Activated CD4-positive, alpha-beta memory T cell treated with anti-CD3 and anti-CD28 coated beads, Interleukin-2, amount 10 ng/mL, durations not matched to agents 7 days and 5 days (primary cell): ENCODE measurements at regions not wholly inside any gene's neighbourhood (a gene's known extent, or its start where the extent isn't known, plus 50 kb on each side); places are given as distances from the start of the nearest gene placed in this dataset.
"Not testable (repeated sequence)": the region's sequence is repeated elsewhere in the genome, so short reads cannot be mapped to it uniquely, and the experiment has no call there.

Experiments
- CTCF ChIA-PET: fragments of 350-600 bp; sonication (Branson Sonifier 250); formaldehyde crosslinking; loops from one replicate; lab custom pipeline; 2021; ENCODE audit warnings: antibody characterized with exemption, inconsistent platforms; lab: Charles Lee
- POLR2A ChIA-PET: fragments of 350-600 bp; sonication (Branson Sonifier 250); formaldehyde crosslinking; loops from one replicate; lab custom pipeline; 2021; ENCODE audit warnings: antibody characterized with exemption; lab: Charles Lee
- DNase-seq: peaks from one replicate; pipeline ENCODE4 v3.0.0-alpha.2; 2020
- H3K27ac Mint-ChIP-seq: one replicate; pipeline ENCODE4 v1.8.0; 2021; ENCODE audit warnings: mild to moderate bottlenecking, mixed read lengths
- H3K27me3 Mint-ChIP-seq: one replicate; pipeline ENCODE4 v1.8.0; 2021; ENCODE audit warnings: mixed read lengths
- H3K36me3 Mint-ChIP-seq: one replicate; pipeline ENCODE4 v1.8.0; 2021; ENCODE audit warnings: low read depth, mixed read lengths
- H3K4me1 Mint-ChIP-seq: one replicate; pipeline ENCODE4 v1.8.0; 2021; ENCODE audit warnings: mixed read lengths
- H3K4me3 Mint-ChIP-seq: one replicate; pipeline ENCODE4 v1.8.0; 2021; ENCODE audit warnings: mild to moderate bottlenecking, mixed read lengths
- H3K9me3 Mint-ChIP-seq: one replicate; pipeline ENCODE4 v1.8.0; 2021; ENCODE audit warnings: mixed read lengths

DNA sequence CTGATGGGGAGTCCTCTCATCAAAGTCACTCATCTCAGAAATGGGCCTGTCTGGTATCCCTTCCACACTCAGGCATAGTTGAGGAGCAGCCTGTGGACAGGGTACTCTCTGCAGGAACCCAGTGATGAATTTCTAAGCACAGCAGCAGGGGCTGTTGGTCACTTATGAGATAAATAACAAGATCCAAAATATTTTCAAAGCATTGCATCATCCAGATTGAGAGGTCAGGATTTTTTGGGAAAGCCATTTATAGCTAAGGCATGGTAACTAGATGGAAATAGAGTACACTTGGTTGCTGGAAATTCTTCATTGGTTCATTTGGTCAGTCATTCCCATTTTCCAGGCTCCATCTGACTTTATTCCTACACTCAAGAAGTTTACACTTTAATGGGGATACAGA is 246.8 kb upstream of the RAI14 start:
- no peak overlapping the region for H3K27ac Mint-ChIP-seq
- no peaks in the 10 kb centered on the region for H3K9me3 Mint-ChIP-seq

GRCh38 chr5:34410411-34411139 is 245.6 kb upstream of the RAI14 start:
- no peaks in the 10 kb centered on the region for H3K9me3 Mint-ChIP-seq
- CTCF ChIA-PET: interaction anchor here (0.7 kb wide), 1 partner anchor 12 kb away, joined by 3 read pairs; no protein-coding TSS in a partner anchor
- no peak for DNase-seq
- POLR2A ChIA-PET: no interaction called here
- no peak overlapping the region for H3K27ac Mint-ChIP-seq
- H3K27me3 Mint-ChIP-seq: peaks cover 5% of the 10 kb centered on the region
- H3K36me3 Mint-ChIP-seq: no peaks in the 10 kb centered on the region
- no peaks in the 10 kb centered on the region for H3K4me1 Mint-ChIP-seq
- no peak overlapping the region for H3K4me3 Mint-ChIP-seq

More for the DNA sequence above, 246.8 kb upstream of the RAI14 start:
- H3K27me3 Mint-ChIP-seq: peaks cover 5% of the 10 kb centered on the region
- no peak overlapping the region for H3K4me3 Mint-ChIP-seq
- H3K4me1 Mint-ChIP-seq: no peaks in the 10 kb centered on the region
- no peak for DNase-seq
- POLR2A ChIA-PET: no interaction called here
- CTCF ChIA-PET: no interaction called here
- H3K36me3 Mint-ChIP-seq: no peaks in the 10 kb centered on the region

- CTCF ChIA-PET: interaction anchor here (0.7 kb wide), 1 partner anchor 11 kb away, joined by 3 read pairs; no protein-coding TSS in a partner anchor
- no peak for DNase-seq
- no peak overlapping the region for H3K27ac Mint-ChIP-seq
- no peaks in the 10 kb centered on the region for H3K36me3 Mint-ChIP-seq
- no peak overlapping the region for H3K4me3 Mint-ChIP-seq
- H3K4me1 Mint-ChIP-seq: no peaks in the 10 kb centered on the region
- peaks cover 5% of the 10 kb centered on the region for H3K27me3 Mint-ChIP-seq
- POLR2A ChIA-PET: no interaction called here
- H3K9me3 Mint-ChIP-seq: no peaks in the 10 kb centered on the region
Observed at GRCh38 chr5:34411470-34412346, 244.4 kb upstream of the RAI14 start.

DNA sequence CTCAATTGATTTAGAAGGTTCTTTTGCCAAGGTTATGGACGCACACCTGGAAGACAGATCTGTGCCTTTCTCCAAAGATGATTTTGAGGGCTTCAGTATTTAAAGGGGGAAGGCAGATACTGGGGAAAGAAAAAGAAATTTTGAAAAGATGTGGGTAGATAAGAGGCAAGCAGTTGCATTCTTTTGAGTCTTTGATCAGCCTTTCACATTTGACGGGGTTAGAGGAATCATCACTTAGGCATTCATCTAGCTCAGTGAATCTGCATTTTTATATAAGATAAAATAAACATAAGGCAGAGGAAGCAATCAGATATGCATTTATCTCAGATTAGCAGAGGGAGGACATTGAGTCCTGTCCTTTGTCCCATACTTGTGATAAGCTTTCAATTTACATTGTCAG is 243.4 kb upstream of the RAI14 start:
- DNase-seq: no peak
- Mint-ChIP-seq H3K9me3 (no peaks in the 10 kb centered on the region), H3K27ac (no peak overlapping the region), H3K4me1 (no peaks in the 10 kb centered on the region), H3K36me3 (no peaks in the 10 kb centered on the region), H3K27me3 (peaks cover 5% of the 10 kb centered on the region), H3K4me3 (no peak overlapping the region)
- POLR2A ChIA-PET: no interaction called here
- CTCF ChIA-PET: no interaction called here

- Mint-ChIP-seq H3K36me3 (no peaks in the 10 kb centered on the region), H3K4me1 (no peaks in the 10 kb centered on the region), H3K27ac (no peak overlapping the region), H3K9me3 (peaks cover 2% of the 10 kb centered on the region), H3K27me3 (peaks cover 5% of the 10 kb centered on the region), H3K4me3 (no peak overlapping the region)
- ChIA-PET CTCF (interaction anchor here (0.6 kb wide), 1 partner anchor 684 kb away, joined by 4 read pairs; no protein-coding TSS in a partner anchor), POLR2A (no interaction called here)
- no peak for DNase-seq
Observed at GRCh38 chr5:34415559-34416198, 240.4 kb upstream of the RAI14 start.

DNA sequence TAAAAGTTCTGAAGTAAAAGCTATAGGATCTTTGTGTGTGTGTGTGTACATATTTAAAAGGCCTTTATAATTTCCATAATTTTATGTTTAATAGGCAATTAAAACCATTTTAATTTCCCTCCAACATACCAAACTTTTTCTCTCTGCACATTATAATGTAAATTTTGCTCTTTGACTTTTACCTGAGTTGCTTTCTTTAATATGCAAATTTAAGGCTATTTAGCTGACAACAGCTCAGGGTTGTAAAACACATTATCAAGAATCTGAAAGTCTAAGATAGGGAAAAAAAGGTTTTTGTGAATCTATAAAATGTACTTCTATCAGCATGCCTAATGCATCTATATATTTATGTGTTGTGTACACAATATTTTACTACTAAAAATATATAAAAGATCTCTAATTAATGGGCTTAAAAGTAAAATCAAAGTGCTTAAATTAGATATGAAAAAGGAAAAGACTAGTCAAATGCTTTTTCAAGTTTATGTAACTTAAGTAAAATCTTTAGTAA is 239.6 kb upstream of the RAI14 start:
- H3K27ac Mint-ChIP-seq: no peak overlapping the region
- H3K36me3 Mint-ChIP-seq: no peaks in the 10 kb centered on the region
- peaks cover 5% of the 10 kb centered on the region for H3K27me3 Mint-ChIP-seq
- H3K9me3 Mint-ChIP-seq: peaks cover 5% of the 10 kb centered on the region
- no peak for DNase-seq
- ChIA-PET POLR2A (no interaction called here), CTCF (no interaction called here)
- H3K4me3 Mint-ChIP-seq: no peak overlapping the region
- no peaks in the 10 kb centered on the region for H3K4me1 Mint-ChIP-seq

GRCh38 chr5:34420191-34420590 is 235.9 kb upstream of the RAI14 start:
- H3K4me3 Mint-ChIP-seq, H3K9me3 Mint-ChIP-seq, H3K36me3 Mint-ChIP-seq, H3K27ac Mint-ChIP-seq, H3K27me3 Mint-ChIP-seq, DNase-seq, H3K4me1 Mint-ChIP-seq, POLR2A ChIA-PET: not testable (repeated sequence)
- CTCF ChIA-PET: interaction anchor here (0.7 kb wide), 1 partner anchor 796 kb away, joined by 3 read pairs; no protein-coding TSS in a partner anchor

DNA sequence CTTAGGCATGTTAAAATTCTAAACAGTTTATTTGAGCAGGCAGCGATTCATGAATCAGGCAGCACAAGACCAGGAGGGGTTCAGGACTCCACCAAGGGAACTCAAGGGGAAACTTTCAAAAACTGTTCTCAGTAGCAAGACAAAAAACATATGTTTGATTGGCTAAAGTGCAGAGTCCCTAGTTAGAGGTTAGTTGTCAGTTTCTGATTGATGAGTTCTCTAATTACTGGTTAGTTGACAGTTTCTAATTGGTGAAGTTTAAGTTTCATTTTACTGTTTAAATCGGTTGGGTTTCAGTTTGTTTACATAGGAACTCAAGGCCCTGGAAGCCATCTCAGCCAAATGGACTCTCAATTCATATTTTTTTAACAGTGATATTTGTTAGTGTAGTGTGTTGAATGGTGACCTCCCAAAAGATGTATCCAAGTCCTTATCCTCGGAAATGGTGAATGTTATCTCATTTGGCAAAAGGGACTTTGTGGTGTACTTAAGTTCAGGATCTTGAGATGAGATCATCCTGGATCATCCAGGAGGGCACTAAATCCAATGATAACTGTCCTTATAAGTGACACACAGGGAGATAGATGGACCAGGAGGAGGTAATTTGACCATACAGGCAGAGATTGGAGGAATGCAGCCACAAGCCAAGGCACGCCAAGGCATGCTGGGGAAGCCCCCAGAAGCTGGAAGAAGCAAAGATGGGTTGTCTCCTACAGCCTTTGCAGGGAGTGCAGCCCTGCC is 219.2 kb upstream of the RAI14 start:
- H3K4me3 Mint-ChIP-seq: no peak overlapping the region
- ChIA-PET POLR2A (no interaction called here), CTCF (no interaction called here)
- H3K27ac Mint-ChIP-seq: no peak overlapping the region
- no peaks in the 10 kb centered on the region for H3K36me3 Mint-ChIP-seq
- H3K9me3 Mint-ChIP-seq: peaks cover 4% of the 10 kb centered on the region
- no peak for DNase-seq
- no peaks in the 10 kb centered on the region for H3K27me3 Mint-ChIP-seq
- H3K4me1 Mint-ChIP-seq: no peaks in the 10 kb centered on the region

DNA sequence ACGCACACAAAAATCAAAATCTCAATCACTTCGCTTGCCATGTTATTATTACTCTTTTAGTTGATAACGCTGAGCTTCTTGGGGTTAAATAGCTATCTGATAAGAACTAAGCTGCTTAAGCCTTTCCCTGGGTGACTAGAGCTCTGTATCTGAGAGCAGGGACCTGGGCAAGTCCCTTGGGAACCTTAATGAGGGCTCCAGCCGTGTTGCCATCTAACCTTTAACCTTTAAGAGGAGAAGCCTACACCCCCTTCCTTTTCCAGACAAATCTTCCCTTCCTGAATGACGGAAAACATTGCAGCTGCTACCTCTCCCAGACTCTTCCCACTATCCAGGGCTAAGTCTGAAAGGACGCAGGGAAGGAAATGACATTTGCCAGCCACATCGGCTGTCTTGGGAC is 216.5 kb upstream of the RAI14 start:
- Mint-ChIP-seq H3K9me3 (peaks cover 4% of the 10 kb centered on the region), H3K36me3 (no peaks in the 10 kb centered on the region), H3K27ac (no peak overlapping the region), H3K27me3 (peaks cover 3% of the 10 kb centered on the region), H3K4me3 (no peak overlapping the region), H3K4me1 (no peaks in the 10 kb centered on the region)
- ChIA-PET CTCF (no interaction called here), POLR2A (no interaction called here)
- DNase-seq: no peak

DNA sequence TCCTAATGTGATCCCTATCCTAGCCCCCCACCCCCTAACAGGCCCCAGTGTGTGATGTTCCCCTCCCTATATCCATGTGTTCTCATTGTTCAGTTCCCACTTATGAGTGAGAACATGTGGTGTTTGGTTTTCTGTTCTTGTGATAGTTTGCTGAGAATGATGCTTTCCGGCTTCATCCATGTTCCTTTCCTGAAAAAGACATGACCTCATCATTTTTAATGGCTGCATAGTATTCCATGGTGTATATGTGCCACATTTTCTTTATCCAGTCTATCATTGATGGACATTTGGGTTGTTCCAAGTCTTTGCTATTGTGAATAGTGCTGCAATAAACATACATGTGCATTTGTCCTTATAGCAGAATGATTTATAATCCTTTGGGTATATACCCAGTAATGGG is 214.4 kb upstream of the RAI14 start:
- not testable (repeated sequence) for H3K9me3 Mint-ChIP-seq, H3K36me3 Mint-ChIP-seq

GRCh38 chr5:34447424-34447823 is 208.7 kb upstream of the RAI14 start:
- Mint-ChIP-seq H3K9me3 (no peaks in the 10 kb centered on the region), H3K4me1 (no peaks in the 10 kb centered on the region), H3K27me3 (peaks cover 11% of the 10 kb centered on the region), H3K36me3 (no peaks in the 10 kb centered on the region), H3K27ac (no peak overlapping the region), H3K4me3 (no peak overlapping the region)
- no peak for DNase-seq
- ChIA-PET CTCF (no interaction called here), POLR2A (no interaction called here)

More for the DNA sequence above, 214.4 kb upstream of the RAI14 start:
- H3K4me1 Mint-ChIP-seq, POLR2A ChIA-PET, H3K27me3 Mint-ChIP-seq, H3K27ac Mint-ChIP-seq, CTCF ChIA-PET, DNase-seq, H3K4me3 Mint-ChIP-seq: not testable (repeated sequence)

- no peak overlapping the region for H3K4me3 Mint-ChIP-seq
- POLR2A ChIA-PET: no interaction called here
- H3K4me1 Mint-ChIP-seq: no peaks in the 10 kb centered on the region
- H3K36me3 Mint-ChIP-seq: no peaks in the 10 kb centered on the region
- H3K27ac Mint-ChIP-seq: no peak overlapping the region
- CTCF ChIA-PET: no interaction called here
- H3K27me3 Mint-ChIP-seq: peaks cover 8% of the 10 kb centered on the region
- DNase-seq: no peak
- H3K9me3 Mint-ChIP-seq: no peaks in the 10 kb centered on the region
Observed at GRCh38 chr5:34449639-34450038, 206.5 kb upstream of the RAI14 start.
